NCI-H2196 treated with DMSO at 0.1 percent for 48 hours (cell line): ENCODE measurements at regions not wholly inside any gene's neighbourhood (a gene's known extent, or its start where the extent isn't known, plus 50 kb on each side); places are given as distances from the start of the nearest gene placed in this dataset.

Source experiments
- DNase-seq: peaks from one replicate; lab custom pipeline; 2025; ENCODE audit not compliant: unreplicated experiment; lab: John Stamatoyannopoulos, UW

DNA sequence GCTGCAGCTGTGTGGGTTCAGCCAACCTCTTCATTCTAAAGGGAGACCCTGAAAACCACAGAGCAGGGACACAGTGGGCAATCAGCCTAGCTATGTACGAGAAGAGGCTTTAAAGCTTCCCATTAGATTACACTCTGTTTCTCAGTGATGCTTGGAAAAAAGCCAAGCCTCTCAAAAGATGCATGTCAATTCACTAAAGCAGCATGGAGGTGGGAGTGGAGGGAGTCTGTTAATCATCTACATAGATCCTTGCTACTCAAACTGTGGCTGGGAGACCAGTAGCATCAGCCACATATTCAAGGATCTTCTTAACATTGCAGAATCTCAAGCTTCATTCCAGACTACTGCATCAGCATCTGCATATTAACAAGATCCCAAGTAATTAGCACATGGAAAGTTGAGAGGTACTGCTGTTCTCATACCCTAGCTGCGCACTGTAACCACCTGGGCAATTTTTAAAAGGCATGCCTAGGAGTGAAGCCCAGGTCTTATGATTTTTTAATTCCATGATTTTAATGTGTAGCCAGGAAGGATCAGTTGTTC, 305.9 kb downstream of the PMP22 start:
- DNase-seq, result no peak

DNA sequence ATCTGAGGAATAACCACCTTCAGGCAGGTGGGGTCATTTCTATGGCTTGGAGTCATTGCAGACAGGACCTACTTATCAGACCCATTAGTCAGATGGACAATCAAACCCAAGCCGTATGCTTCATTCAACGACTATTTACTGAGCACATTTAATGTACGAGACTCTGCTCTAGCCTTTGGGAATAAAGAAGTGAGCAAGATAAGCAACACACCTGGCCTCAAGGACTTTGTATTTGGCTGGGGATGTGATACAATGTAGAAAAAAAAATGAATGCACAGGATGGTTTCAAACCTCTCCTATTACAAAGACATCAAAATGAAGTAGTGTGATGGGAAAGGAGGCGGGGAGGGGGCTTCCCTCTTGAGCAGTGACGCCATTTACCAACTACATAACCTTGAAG, 311.7 kb downstream of the PMP22 start:
- DNase-seq, result no peak

DNA sequence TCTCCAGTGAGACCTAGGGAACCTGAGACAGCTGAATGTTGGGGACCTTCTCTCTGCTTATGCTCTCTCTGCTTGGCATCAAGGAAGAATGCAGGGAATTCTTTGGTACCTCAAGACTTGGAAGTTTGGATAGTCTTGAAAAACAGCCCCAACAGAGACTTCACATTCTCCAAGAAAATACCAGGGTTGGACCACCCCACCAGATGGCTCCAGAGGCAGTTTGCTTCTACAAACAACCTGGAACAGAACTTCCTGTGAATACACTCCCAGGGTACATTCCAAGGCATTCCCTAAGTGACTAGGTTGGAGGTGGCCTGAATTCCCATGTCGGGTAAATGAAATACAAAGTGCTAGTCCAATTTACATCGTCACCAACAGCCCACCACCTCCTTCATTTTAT, 314.4 kb downstream of the PMP22 start:
- DNase-seq, result no peak

DNA sequence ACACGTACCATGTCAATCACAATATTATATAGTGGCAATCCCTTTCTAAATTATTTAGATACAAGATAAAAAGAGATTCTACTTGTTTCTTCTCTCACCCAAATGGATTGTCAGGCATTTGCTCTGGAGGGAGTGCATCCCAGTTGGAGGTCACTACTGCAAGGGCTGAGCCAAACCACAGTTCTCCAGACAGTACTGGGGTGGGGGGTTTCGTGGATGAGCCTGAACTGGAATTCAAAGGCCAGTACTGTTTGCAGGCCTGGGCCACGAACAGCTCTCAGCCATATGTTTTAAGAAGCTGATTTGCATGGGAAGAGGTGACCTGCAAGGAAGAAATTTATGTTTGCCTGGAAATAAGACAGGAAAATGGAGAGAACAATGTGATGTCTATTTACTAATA, 314.9 kb downstream of the PMP22 start:
- DNase-seq, result no peak

DNA sequence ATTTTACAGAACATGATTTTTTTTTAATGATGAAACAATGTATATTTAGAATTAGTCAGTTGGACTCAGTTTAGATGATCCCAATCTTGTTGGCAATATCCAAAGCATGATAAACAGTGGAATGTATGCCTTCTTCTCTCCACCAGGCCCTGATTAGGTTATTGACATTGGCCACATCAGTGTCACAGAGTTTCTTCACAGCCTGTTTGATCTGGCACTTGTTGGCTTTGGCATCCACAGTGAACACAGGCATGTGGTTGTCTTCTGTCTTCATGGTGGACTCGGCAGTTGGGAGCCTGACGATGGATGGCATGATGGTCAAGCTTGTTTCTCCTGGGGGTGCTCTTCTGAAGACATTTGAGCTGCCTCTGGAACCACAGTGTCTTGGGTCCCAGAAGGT, 317.5 kb downstream of the PMP22 start:
- no peak for DNase-seq

DNA sequence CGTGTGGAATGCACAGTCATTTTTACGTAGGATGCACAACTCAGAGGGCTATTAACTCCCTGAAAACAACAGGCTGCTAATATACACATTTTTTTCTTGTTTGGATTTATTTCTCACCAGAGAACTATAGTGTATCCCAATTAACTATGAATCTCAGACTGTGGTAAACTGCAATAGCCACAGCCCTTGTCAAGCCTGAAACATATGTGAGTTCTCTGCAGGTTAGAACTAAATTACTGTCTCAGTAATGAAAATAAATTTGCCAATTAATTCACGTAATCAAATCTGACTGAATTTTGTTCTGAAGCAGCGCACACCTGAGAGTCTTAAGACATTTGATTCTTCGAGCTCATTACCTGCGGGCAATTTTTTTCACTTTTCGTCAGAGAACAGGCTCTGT, 318.6 kb downstream of the PMP22 start:
- DNase-seq, result no peak

DNA sequence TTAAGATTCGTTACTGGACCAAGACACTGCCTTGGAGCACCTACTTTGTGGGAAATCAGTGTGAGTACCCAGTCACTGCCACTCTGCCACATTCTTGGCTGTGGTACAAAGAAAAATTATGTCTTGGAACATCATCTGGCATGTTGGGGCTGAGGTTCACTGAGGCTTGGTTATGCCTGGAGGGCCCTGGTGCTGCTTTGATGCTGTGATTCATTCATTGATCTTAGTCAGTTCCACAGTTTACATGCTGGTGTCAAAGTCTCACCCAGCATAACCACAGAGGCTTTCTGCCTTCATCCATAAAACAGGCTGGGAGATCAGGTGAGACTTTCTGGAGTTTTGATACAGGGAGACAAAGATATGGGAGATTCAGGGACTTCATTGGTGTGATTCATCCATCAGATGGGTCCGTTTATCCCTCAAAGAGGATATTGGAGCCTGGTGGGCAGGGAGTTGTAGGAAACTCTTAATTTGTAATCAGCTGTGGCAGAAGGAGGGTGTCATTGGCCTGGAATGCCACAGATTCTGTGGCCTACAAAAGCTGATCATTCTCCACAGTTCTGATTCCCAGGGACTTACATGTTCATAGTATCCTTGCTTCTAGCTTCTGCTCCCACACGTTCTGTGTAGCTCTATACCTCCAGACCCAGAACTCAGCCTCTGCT, 322.5 kb downstream of the PMP22 start:
- no peak for DNase-seq

DNA sequence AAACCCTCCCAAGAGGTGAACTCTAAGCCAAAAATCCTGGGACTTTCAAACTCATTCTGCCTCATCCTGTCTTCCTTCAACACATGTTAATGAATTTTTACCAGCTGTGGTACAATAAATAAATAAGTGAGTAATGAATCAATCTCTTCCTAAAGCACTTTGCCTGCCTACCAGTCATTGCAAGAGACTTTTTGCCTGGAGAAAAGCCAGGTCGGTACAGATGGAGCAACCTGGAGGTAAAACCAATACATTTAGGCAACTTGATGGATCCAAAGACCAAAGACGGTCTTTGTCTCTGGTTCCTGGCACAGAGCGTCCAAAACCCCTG, 324.2 kb downstream of the PMP22 start:
- no peak for DNase-seq

DNA sequence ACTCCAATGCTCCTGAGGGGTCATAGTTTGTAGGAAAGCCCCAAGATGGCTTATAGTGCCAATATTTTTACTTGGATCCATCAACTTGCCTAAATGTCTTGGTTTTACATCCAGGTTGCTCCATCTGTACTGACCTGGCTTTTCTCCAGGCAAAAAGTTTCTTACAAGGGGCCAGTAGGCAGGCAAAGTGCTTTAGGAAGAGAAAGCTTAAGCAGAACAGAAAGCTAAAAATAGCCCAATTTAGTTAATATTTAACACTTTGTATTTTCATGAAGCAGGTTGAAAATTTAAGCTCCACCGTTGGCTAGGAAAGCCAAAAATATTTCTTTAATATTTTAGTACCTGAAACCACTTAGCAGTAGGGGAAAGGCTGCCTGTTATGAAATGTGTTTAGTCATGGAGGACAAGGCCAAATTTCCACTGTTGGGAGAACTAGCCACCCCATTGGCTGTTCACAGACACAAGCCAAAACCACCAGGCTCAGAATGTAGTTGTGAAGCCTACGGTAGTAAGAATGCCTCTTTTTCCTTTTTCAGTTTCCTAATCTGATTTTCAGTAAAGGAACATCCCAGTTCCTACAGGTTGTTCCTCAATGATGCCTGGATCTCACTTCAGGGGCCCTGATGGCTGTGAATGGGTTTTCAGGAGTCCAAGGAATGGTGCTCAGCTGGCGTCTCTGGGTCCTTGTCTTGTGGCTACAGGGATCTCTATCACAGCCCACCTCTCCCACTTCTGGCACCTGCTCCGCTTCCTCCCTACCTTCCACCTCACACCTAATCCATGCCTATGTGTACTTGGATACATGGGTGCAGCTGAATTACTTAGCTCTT, 324.8 kb downstream of the PMP22 start:
- no peak for DNase-seq

DNA sequence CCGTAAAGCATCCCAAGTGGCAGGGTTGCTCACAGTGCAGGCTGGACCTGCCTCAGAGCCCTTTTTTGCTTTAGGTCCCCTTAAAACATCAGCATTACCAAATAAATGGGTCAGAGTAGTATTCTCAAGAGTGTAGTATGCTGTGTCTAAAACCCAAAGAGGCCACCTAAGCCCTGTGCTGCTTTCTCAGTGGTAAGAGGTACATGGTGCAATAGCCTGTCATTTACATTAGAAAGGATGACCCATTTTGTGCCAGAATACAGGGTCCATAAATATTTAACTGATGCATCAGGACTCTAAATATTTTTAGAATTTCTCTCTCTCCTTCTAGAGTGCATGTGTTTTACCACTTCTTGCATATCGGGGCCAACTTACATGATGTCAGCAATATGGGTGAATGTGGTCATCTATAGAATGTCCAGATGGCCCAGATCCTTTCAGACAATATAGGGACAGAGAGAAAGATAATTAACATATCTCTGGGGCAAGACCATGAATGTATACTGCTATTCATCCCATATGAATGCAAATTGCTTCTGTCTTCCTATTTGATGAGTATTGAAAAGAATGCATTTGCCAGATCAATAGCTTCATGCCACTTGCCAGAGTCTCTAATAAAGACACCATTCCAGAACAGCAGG, 329.2 kb downstream of the PMP22 start:
- no peak for DNase-seq

DNA sequence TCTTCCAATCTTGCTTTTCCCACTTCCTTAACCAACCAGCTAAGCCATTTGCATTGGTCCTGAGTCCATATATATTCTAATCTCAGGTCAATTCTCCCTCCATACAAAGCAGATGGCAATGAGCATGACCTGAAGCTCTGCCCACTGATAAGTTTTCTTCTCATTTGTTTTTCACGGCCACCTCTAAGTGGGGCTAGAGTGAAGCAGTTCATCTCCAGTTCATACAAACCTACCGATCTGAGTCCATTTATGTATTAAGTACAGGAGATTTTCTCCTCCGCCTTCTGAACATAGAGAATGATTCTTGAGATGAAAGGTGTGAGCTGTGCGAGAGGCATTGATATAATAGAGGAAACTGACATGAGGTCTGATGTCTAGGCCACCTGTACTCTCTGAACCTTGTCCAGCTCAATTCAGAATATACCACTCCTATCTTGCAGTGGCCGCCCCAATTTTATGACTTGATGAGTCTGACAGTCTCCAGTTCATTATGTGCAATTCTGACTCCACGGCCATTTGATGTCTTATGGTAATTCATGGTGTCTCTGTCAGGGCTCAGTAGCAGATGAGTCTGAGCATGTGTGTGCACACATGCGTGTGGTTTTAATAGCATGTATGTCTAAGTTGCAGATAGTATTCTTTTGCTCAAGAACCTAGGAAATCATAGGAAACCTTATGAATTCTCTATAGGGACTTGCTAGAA, 329.8 kb downstream of the PMP22 start:
- DNase-seq, result no peak

DNA sequence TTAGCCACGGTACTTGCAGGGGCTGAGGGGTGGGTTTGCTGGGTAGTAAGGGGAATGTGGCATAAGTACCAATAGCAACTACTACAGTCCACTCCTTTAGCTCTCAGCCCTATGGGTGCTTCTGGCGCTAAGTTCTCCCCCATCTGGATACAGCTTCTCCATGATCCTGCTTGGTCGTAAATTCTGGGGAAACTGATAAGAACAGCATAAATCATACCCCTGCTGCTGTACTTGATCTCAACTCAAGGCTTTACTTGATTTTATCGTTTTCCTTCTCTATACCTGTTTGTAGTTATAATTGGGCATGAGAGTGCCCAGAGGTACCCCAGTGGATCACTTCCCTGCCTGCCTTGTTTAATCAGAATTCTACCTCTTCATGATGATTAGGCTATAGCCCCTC, 331.4 kb downstream of the PMP22 start:
- no peak for DNase-seq

DNA sequence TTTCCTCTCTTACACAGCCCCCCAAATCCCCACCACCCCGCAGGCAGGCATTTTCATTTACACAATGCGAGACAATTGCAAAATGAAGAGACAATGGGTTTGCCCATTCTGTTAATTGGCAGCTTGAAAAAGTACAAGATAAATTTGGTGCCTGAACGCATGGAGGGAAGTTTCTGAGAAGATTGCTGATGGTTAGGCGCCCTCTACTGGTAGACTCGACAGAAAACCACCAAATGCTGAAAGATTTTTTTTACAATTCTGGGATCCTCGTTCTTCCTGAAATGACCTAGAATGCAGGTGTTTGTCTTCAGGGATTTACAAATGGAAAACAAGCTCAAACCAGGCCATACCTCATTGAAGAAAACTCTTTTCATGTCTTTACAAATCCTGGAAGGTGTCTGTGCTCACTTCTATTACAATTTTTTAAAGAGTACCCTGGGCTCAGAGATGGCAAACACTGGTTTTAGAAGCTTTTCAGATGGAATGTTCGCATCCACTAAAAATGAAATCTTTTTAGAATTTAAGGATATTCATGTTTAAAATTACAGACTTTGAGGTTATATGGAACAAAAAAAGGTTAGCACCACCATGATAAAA, 338.5 kb downstream of the PMP22 start:
- peak; percentile 3 for DNase-seq

DNA sequence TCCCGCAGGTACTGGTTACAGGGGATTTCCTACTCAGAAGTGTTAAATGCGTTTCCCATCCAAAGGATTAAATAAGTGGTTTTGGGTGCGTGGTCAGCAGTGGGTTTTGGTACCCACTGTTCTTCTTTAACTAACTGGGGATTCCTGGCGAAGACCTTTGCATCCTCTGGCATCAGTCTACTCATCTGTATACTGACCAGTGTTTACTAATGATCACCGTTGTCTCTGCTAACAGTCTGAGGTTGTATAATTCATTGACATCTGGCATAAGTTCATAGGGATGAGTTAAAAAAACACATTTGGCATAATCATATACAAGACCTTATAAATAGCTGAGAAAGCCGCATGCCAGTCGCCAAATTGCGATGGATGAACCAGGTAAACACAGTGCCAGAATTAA, 339.1 kb downstream of the PMP22 start:
- no peak for DNase-seq

DNA sequence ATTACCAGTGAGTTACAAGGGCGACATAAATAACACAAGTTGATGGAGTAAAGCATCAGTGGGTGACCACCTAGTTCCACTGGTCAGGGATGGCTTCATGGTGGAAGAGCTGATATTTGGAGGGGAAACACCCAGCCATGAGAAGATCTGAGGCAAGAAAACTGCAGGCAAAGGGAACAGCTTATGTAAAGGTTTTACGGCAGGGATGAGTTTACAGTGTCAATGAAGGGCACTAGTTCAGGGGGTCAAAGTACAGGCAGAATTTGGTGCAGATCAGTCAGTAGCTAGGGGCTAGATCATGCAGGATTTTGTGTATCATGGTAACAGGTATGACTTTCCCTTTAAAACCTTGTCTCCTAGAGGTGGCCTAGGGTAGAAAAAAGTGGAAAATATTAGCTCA, 339.6 kb downstream of the PMP22 start:
- no peak for DNase-seq

DNA sequence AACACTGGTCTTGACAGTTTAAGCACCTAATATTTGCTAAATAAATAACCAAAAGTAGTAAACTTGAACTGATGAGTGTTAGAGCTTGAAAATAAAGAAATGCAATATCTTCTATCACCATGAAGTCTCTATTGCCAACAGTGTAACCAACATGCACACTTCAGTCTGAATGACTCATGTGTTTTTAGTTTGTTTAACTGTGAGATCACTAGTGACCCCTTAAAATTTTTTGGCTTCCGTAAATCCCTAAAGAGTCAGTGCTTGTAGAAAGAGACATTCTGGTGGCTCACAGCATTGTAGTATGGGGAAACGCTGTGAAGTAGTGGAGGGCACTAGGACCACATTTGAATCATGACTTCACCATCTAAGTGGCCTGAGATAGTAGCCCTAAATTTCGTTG, 341.1 kb downstream of the PMP22 start:
- no peak for DNase-seq

DNA sequence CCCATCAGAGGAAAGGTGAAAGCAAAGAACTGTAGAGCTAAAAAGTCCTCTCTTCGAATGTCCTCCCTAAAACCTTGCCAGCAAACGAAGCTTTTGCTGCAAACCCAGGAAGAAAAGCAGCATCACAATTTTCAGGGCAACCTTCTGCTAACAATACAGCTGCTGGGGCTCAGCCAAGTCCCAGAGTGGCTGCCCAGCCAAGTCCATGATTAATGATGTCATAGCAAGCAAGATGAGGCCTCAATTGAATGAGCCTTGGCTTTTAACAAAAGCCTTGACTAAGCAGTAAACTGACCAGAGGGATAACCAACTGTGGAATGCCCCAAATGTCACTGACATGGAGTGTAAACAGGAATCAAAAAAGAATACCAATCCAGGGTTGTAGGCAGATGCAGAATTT, 342.7 kb downstream of the PMP22 start:
- no peak for DNase-seq

DNA sequence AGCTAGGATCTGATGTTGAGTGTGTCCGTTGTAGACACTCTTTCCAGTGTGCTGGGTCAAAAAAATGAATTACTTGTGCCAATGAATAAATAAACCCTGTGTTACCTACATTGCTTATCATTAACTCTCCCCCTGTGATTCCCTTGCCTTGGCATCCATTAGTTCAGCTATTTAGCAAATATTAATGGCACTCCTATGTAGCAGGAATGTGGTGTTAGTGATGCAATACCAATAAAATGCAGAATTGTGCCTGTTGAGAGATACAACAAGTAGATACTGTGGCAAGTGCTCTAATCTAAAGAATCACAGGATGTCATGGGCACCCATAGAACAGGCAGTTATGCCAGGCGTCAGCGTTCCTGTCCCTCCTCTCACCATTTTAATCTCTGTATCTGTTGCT, 343.2 kb downstream of the PMP22 start:
- DNase-seq, result no peak

DNA sequence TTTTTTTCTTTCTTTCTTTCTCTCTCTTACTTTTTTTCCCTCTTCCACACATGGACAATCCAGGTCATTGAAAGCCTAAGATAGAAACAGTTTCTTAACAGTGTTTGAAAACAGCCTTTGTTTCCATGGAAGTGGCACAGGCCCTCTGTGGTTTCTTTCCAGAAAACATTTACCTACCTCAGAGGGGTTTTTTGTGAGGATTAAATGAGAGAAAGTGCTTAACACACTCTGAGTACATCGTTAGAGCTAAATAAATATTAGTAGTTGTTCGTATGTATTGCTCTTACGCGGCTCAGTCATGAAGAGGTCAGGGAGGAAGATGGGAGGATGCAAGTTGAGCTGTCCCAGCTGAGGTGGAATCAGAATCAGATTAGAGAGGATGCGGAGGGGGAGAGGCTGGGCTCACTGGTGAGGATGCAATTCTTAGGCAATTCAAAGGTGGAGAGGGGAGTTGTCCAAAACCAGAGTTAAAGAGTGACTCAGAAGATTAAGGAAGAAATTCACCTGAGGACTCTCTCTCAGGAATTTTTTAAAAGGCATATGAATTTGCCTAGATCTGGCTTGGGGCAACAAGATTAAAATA, 345.4 kb downstream of the PMP22 start:
- DNase-seq, result no peak

DNA sequence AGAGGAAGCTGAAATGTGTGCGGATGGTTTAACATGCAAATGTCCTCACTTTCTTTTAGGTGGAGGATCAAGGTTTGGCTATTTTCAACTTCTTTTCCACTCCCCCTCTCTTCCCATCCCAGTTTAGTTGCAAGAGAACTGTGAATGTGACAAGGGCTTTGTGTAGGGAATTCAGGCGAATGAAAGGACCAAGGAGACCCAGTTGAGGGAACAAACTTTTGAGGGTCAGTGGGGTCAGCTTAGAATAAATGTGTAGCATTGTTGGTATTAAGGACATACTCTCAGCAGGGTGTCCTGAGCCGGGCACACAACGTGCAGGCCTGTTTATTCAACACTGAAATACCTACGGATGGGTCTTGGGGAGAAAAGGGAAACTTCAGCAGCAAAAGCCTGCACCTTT, 346.0 kb downstream of the PMP22 start:
- no peak for DNase-seq

DNA sequence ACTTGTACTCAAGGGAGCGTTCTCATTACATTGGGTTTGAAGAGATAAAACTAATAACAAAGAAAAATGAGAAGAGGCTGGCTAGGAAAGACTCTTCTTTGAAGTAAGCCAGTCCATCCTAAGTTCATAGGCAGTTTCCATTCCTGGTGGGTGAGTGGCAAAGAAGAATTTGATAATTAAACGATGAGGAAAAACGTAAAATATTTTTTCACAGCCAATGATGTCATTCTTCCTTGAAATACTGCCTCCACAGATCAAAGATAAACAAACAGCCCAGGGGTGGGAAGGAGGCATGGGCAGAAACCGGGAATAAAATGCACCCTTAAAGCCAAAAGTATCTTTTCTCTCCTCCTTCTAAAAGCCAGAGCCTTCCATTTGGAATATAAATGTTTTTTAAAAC, 346.6 kb downstream of the PMP22 start:
- no peak for DNase-seq
